Colonic mucosa (tissue), 4 donors: ENCODE measurements at regions not wholly inside any gene's neighbourhood (a gene's known extent, or its start where the extent isn't known, plus 50 kb on each side); places are given as distances from the start of the nearest gene placed in this dataset.

ENCODE experiments used
- DNase-seq: peaks from one replicate; pipeline ENCODE4 v3.0.0-alpha.2; 2020
- H3K27ac ChIP-seq: fragments of 200-600 bp; one replicate; pipeline ENCODE4 v1.8.0; 2021
- H3K27me3 ChIP-seq: fragments of 200-600 bp; one replicate; pipeline ENCODE4 v1.8.0; 2021
- H3K36me3 ChIP-seq: fragments of 200-600 bp; one replicate; pipeline ENCODE4 v1.8.0; 2021
- H3K4me1 ChIP-seq: fragments of 200-600 bp; one replicate; pipeline ENCODE4 v1.8.0; 2021; ENCODE audit warnings: mild to moderate bottlenecking
- H3K4me3 ChIP-seq: fragments of 200-600 bp; one replicate; pipeline ENCODE4 v1.8.0; 2021
- H3K9ac ChIP-seq, 2 donors: one replicate each; pipeline ENCODE4 v1.7.0; 2013; ENCODE audit warnings: control low read depth in 2 of 2, low read depth in 2 of 2, low read length in 2 of 2
- H3K9me3 ChIP-seq: fragments of 200-600 bp; one replicate; pipeline ENCODE4 v1.8.0; 2021
- CTCF ChIP-seq: fragments of 200-600 bp; IDR thresholded peaks from one replicate; pipeline ENCODE4 v1.8.0; 2022; ENCODE audit warnings: antibody characterized with exemption, mild to moderate bottlenecking
- intact Hi-C: fragments of 100-400 bp; cut with DNase I; formaldehyde crosslinking; loops from one replicate; pipeline ENCODE4 v1.14.1; 2022
- donor health status: healthy.
- donor health status: DM: no; HTN: no; CAD: no.
- donor health status: DM: no; HTN: no; CAD: no.

GRCh38 chr1:170377896-170378634 is 153.9 kb upstream of the GORAB start:
- no peak for TF ChIP-seq CTCF
- intact Hi-C loops = no loop called here

DNA sequence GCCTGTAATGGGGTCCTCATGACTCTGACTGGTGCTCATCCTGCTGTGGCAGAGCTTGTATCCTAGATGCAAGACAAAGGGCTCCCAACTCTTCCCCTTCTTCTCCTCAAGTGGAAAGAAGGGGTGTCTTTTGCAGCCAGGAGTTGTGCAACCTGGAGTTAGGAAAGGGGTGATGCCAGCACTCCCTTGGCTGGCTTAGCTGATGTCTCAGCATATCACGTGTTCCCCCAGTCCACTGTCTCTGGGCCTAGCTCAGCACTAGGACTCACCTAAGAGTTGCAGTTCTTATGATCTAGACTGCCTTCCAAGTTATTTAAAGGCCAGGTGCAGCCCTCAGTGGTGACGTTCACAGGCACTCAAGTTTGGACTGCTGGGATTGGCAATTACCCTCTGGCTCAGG is 146.2 kb upstream of the GORAB start:
- H3K27ac ChIP-seq = no peak overlapping the region
- intact Hi-C loops = no loop called here
- no peak overlapping the region for H3K9ac ChIP-seq
- H3K36me3 ChIP-seq = no peaks in the 10 kb centered on the region
- TF ChIP-seq CTCF = no peak
- H3K27me3 ChIP-seq = no peaks in the 10 kb centered on the region
- no peaks in the 10 kb centered on the region for H3K4me1 ChIP-seq
- no peak overlapping the region for H3K4me3 ChIP-seq
- no peak for DNase-seq
- H3K9me3 ChIP-seq = no peaks in the 10 kb centered on the region

More at GRCh38 chr1:170377896-170378634, 153.9 kb upstream of the GORAB start:
- Histone ChIP-seq H3K9me3 (no peaks in the 10 kb centered on the region), H3K36me3 (no peaks in the 10 kb centered on the region), H3K27me3 (no peaks in the 10 kb centered on the region), H3K4me3 (no peak overlapping the region), H3K4me1 (no peaks in the 10 kb centered on the region), H3K9ac (no peak overlapping the region), H3K27ac (no peak overlapping the region)
- DNase-seq = no peak

DNA sequence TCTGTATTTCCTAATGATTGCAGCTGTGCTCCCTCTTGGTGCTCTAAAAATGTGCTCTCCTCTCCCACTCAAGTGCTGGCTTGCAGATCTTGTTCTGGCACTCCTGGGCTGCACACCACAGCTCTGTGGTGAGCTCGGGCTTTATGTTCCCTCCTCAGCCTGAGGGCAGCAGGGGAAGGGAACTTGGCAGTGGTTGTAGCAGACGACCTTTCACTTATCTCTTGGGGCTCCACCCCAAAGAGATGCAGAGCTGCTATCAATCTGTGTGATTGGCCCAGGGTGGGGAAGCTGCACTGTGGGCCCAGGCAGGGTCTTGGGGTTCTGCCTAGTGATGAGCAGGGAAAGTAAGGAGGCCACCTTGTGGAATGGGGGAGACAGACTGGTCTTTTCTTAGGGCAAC is 143.5 kb upstream of the GORAB start:
- H3K27me3 ChIP-seq = no peaks in the 10 kb centered on the region
- no peaks in the 10 kb centered on the region for H3K36me3 ChIP-seq
- TF ChIP-seq CTCF = no peak
- H3K27ac ChIP-seq = no peak overlapping the region
- no peak overlapping the region for H3K9ac ChIP-seq
- no peak overlapping the region for H3K4me3 ChIP-seq
- intact Hi-C loops = no loop called here
- no peaks in the 10 kb centered on the region for H3K4me1 ChIP-seq
- H3K9me3 ChIP-seq = no peaks in the 10 kb centered on the region
- no peak for DNase-seq

DNA sequence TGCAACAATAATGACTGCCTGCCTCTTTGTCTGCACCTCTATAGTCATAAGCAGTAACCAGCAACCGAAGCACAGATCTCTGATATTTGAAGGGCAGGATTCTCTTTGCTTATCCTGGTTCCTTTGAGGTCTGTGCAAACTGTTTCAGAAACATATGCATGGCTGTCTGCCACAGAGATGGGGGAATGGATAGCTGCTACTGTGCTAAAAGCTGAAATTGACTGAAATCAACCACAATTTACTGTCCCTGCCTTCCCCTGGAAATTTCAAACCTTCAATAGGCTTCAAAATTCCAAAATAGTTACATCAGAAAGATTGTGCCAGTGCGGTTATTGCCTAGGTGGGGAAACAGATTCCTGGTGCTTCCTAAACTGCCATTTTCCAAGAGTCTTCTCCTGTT is 136.8 kb upstream of the GORAB start:
- Histone ChIP-seq H3K9me3 (no peaks in the 10 kb centered on the region), H3K27ac (no peak overlapping the region), H3K36me3 (no peaks in the 10 kb centered on the region), H3K4me1 (no peaks in the 10 kb centered on the region), H3K4me3 (no peak overlapping the region), H3K9ac (no peak overlapping the region), H3K27me3 (no peaks in the 10 kb centered on the region)
- DNase-seq = no peak
- no peak for TF ChIP-seq CTCF
- intact Hi-C loops = no loop called here

DNA sequence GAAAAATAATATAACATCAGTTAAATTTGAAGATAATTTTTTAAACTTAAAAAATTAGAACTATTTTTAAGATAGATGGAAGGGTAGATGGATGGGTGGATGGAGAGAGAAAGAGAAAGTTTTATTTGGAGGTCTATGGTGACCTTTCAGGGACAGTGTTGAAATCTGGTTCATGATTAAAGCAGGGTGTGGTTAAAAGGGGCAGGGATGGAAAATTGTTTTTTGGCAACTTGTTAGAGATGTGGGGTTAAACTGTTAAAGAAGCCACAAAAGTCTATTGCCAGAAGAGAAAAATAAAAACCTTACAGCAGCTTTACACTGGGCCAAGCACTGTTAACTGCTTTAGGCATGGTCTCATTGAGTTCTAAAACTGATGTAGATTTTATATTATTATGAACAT is 134.9 kb upstream of the GORAB start:
- TF ChIP-seq CTCF = no peak
- no peak for DNase-seq
- intact Hi-C loops = no loop called here

More for the DNA sequence above, 134.9 kb upstream of the GORAB start:
- H3K4me3 ChIP-seq = no peak overlapping the region
- H3K9ac ChIP-seq = no peak overlapping the region
- H3K27ac ChIP-seq = no peak overlapping the region
- H3K27me3 ChIP-seq = no peaks in the 10 kb centered on the region
- H3K4me1 ChIP-seq = no peaks in the 10 kb centered on the region
- no peaks in the 10 kb centered on the region for H3K36me3 ChIP-seq
- no peaks in the 10 kb centered on the region for H3K9me3 ChIP-seq
